NB4 (cell line): ENCODE measurements at regions not wholly inside any gene's neighbourhood (a gene's known extent, or its start where the extent isn't known, plus 50 kb on each side); places are given as distances from the start of the nearest gene placed in this dataset.

Experiments
- MAX ChIP-seq: IDR thresholded peaks from 2 replicates; pipeline ENCODE4 v1.6.1; 2011; ENCODE audit warnings: low read depth, low read length
- POLR2A ChIP-seq: IDR thresholded peaks from 2 replicates; pipeline ENCODE4 v1.6.1; 2011; ENCODE audit warnings: mild to moderate bottlenecking; ENCODE audit not compliant: insufficient read length; ENCODE audit errors: extremely low read depth
- TF ChIP-seq, protein P1 (sequence below): IDR thresholded peaks from one replicate; pipeline ENCODE4 v1.5.1; 2012; ENCODE audit warnings: low read depth, low read length

DNA sequence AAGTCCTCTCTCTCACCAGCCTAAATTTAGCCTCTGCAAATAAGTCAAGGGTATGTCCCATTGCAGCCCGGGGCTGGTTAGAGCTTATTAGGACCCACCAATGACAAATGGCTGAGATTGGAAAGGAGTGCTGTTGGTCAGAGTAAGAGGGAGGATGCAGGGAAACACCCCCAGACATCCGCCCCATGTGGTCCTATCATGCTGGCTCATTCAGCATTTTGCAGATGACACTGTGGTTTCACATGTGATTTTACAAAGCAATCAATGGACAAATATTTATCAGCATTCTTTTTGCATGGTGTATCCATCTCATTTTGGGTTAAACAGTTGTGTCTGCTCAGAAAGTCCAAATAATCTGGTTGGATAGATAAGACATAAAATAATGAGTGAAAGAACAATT lies 152.2 kb upstream of the EXOC2 start:
- TF ChIP-seq MAX (no peak), POLR2A (no peak)
- TF ChIP-seq, protein P1, sequence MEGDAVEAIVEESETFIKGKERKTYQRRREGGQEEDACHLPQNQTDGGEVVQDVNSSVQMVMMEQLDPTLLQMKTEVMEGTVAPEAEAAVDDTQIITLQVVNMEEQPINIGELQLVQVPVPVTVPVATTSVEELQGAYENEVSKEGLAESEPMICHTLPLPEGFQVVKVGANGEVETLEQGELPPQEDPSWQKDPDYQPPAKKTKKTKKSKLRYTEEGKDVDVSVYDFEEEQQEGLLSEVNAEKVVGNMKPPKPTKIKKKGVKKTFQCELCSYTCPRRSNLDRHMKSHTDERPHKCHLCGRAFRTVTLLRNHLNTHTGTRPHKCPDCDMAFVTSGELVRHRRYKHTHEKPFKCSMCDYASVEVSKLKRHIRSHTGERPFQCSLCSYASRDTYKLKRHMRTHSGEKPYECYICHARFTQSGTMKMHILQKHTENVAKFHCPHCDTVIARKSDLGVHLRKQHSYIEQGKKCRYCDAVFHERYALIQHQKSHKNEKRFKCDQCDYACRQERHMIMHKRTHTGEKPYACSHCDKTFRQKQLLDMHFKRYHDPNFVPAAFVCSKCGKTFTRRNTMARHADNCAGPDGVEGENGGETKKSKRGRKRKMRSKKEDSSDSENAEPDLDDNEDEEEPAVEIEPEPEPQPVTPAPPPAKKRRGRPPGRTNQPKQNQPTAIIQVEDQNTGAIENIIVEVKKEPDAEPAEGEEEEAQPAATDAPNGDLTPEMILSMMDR = no peak
